K562 (cell line): ENCODE measurements at regions not wholly inside any gene's neighbourhood (a gene's known extent, or its start where the extent isn't known, plus 50 kb on each side); places are given as distances from the start of the nearest gene placed in this dataset.

Source experiments
- ATAC-seq: fragments of 200-7000 bp; cut with Tn5 transposase; 3 replicates; pipeline ENCODE4 v1.9.1; 2020; ENCODE audit warnings: moderate library complexity
- BruUV-seq: library from RNA; stranded (reverse); fragments of 400-500 nt; replicated peaks from 2 replicates; lab custom pipeline; 2021; lab: Mats Ljungman, UMichigan
- CTCF ChIA-PET: fragments of 300-600 bp; formaldehyde crosslinking; extraction: SDS; loops from one replicate; lab custom pipeline; 2021; ENCODE audit warnings: low intra/inter-chr PET ratio; lab: Yijun Ruan, JAX
- POLR2A ChIA-PET: fragments of 300-600, 350-650 bp; sonication (Branson Sonifier 250); formaldehyde crosslinking; extraction: SDS; loops from one replicate; lab custom pipeline; 2021; ENCODE audit warnings: antibody characterized with exemption, inconsistent platforms; lab: Yijun Ruan, JAX
- DNase-seq, 4 experiments: peaks; one replicate each; pipeline versions ENCODE4 v3.0.0 to v3.0.0-alpha.2; 2011 to 2018; ENCODE audit warnings: low spot score in 3 of 4, mixed read lengths in 3 of 4; ENCODE audit errors: extremely low read depth in 1 of 4
- FAIRE-seq: peaks from 2 replicates; lab custom pipeline; 2011; peaks lifted over from hg19 to GRCh38; lab: Jason Lieb, UNC
- H2AFZ ChIP-seq: 2 replicates; pipeline ENCODE4 v1.6.0; 2011; ENCODE audit warnings: low read depth, low read length, control low read depth, inconsistent platforms
- H3K27ac ChIP-seq: fragments of 200-600 bp; 3 replicates; pipeline ENCODE4 v1.8.0; 2011; ENCODE audit warnings: low read depth, mild to moderate bottlenecking, control low read depth, inconsistent platforms, low read length, moderate library complexity, mixed read lengths; ENCODE audit errors: extremely low read depth
- H3K27me3 ChIP-seq, 2 experiments: fragments of 300-600 bp in 1 of 2; 2 replicates in 1 of 2; 3 replicates in 1 of 2; pipeline versions ENCODE4 v1.6.0 to v1.8.0; 2011; ENCODE audit warnings: inconsistent platforms in 2 of 2, low read length in 2 of 2, mild to moderate bottlenecking in 1 of 2, mixed read lengths in 1 of 2, moderate library complexity in 1 of 2; ENCODE audit not compliant: control insufficient read depth in 2 of 2, insufficient read depth in 2 of 2
- H3K36me3 ChIP-seq: fragments of 300-600 bp; 3 replicates; pipeline ENCODE4 v1.8.0; 2011; ENCODE audit warnings: mild to moderate bottlenecking, low read length, inconsistent platforms; ENCODE audit not compliant: control insufficient read depth, insufficient read depth
- H3K4me1 ChIP-seq, 2 experiments: fragments of 200-600 bp in 1 of 2; replicated peaks in 1 of 2; 2 replicates in 1 of 2; 3 replicates in 1 of 2; pipeline versions ENCODE4 v1.5.1 to v1.8.0; 2011; ENCODE audit warnings: inconsistent platforms in 2 of 2, low read length in 2 of 2, mild to moderate bottlenecking in 1 of 2, mixed read lengths in 1 of 2, moderate library complexity in 1 of 2; ENCODE audit not compliant: control insufficient read depth in 2 of 2, insufficient read depth in 2 of 2
- H3K4me2 ChIP-seq: 2 replicates; pipeline ENCODE4 v1.6.1; 2011; ENCODE audit warnings: low read length, control low read depth, inconsistent platforms, mixed read lengths; ENCODE audit not compliant: insufficient read depth
- H3K4me3 ChIP-seq: fragments of 200-600 bp; sonication (generic), shearing (Covaris generic); 2 replicates; pipeline ENCODE4 v1.5.1; 2016; ENCODE audit warnings: control low read depth, inconsistent platforms
- H3K79me2 ChIP-seq: fragments of 200-600 bp; 3 replicates; pipeline ENCODE4 v1.8.0; 2011; ENCODE audit warnings: low read length, inconsistent platforms; ENCODE audit not compliant: control insufficient read depth, insufficient read depth
- H3K9ac ChIP-seq, 2 experiments: 2 replicates each; pipeline versions ENCODE4 v1.6.0 to v1.6.1; 2011; ENCODE audit warnings: low read depth in 2 of 2, low read length in 2 of 2, control low read depth in 1 of 2, inconsistent platforms in 1 of 2, mild to moderate bottlenecking in 1 of 2, mixed read lengths in 1 of 2; ENCODE audit not compliant: insufficient read depth in 1 of 2
- H3K9me1 ChIP-seq: one replicate; pipeline ENCODE4 v1.6.0; 2011; ENCODE audit warnings: inconsistent platforms, mild to moderate bottlenecking, low read length, moderate library complexity; ENCODE audit not compliant: control insufficient read depth, insufficient read depth
- H3K9me3 ChIP-seq: replicated peaks from 2 replicates; pipeline ENCODE4 v1.5.1; 2011; ENCODE audit warnings: low read depth, low read length, inconsistent platforms; ENCODE audit not compliant: control insufficient read depth, insufficient read depth
- H4K20me1 ChIP-seq: replicated peaks from 2 replicates; pipeline ENCODE4 v1.6.1; 2011; ENCODE audit warnings: low read length, inconsistent platforms, mixed read lengths; ENCODE audit not compliant: control insufficient read depth, insufficient read depth
- BMI1 ChIP-seq: fragments of 150-350 bp; IDR thresholded peaks from 2 replicates; pipeline ENCODE4 v1.6.1; 2014; ENCODE audit warnings: low read length
- CBX8 ChIP-seq: fragments of 200-600 bp; sonication (generic); IDR thresholded peaks from 2 replicates; pipeline ENCODE4 v1.6.1; 2012; ENCODE audit warnings: borderline replicate concordance, mixed run types, low read depth, mild to moderate bottlenecking, moderate library complexity, mixed read lengths, low read length, control low read depth, inconsistent platforms; ENCODE audit not compliant: poor library complexity, severe bottlenecking; ENCODE audit errors: extremely low read depth
- MCM7 ChIP-seq, 2 experiments: fragments of 450-650 bp; IDR thresholded peaks; 2 replicates each; pipeline ENCODE4 v1.6.1; 2016 to 2018
- PHF20 ChIP-seq: fragments of 450-650 bp; IDR thresholded peaks from 2 replicates; pipeline ENCODE4 v1.6.1; 2018; ENCODE audit not compliant: partially characterized antibody
- SMARCE1 ChIP-seq: fragments of 450-650 bp; IDR thresholded peaks from 2 replicates; pipeline ENCODE4 v1.7.1; 2016; ENCODE audit warnings: mild to moderate bottlenecking
- TAL1 ChIP-seq: fragments of 450-650 bp; IDR thresholded peaks from 2 replicates; pipeline ENCODE4 v1.6.1; 2016; ENCODE audit warnings: mild to moderate bottlenecking
- ZNF507 ChIP-seq: conservative IDR thresholded peaks from 2 replicates; pipeline ENCODE4 v1.6.1; 2017; ENCODE audit warnings: missing genetic modification characterization, missing compliant biosample characterization
- ZNF785 ChIP-seq: fragments of 250-450 bp; sonication (Bioruptor Pico); IDR thresholded peaks from 2 replicates; pipeline ENCODE4 v1.4.0; 2020; ENCODE audit warnings: mild to moderate bottlenecking
- WGBS: fragments of 100-300 bp; shearing (Covaris generic); methylation state at CpG from one replicate; pipeline ENCODE4 v1.1.6; 2016; ENCODE audit warnings: low coverage, mixed read lengths; ENCODE audit not compliant: insufficient coverage; ENCODE audit errors: missing lambda C conversion rate; 5-methylcytosine and 5-hydroxymethylcytosine counted together
- in situ Hi-C: fragments of 300-500 bp; cut with MboI; formaldehyde crosslinking; loops from 4 replicates; pipeline ENCODE4 v1.15.0; 2018; ENCODE audit warnings: inconsistent platforms, mixed read lengths
- intact Hi-C: fragments of 100-400 bp; cut with micrococcal nuclease; formaldehyde crosslinking; loops from 2 replicates; pipeline ENCODE4 v1.14.2; 2022
- TF ChIP-seq, protein P1 (sequence below): fragments of 250-450 bp; sonication (Bioruptor Pico); IDR thresholded peaks from 2 replicates; pipeline ENCODE4 v1.4.0; 2020; ENCODE audit warnings: mild to moderate bottlenecking, moderate library complexity, borderline replicate concordance
- TF ChIP-seq, protein P2 (sequence below): fragments of 250-450 bp; sonication (Bioruptor Pico); IDR thresholded peaks from 2 replicates; pipeline ENCODE4 v1.8.0; 2021; ENCODE audit warnings: mild to moderate bottlenecking, moderate library complexity
- TF ChIP-seq, protein P3 (sequence below): sonication (generic); formaldehyde crosslinking; IDR thresholded peaks from 2 replicates; pipeline ENCODE4 v1.8.0; 2022; ENCODE audit warnings: mild to moderate bottlenecking, missing genetic modification reagents, borderline replicate concordance
- TF ChIP-seq, protein P4 (sequence below): fragments of 450-650 bp; IDR thresholded peaks from 2 replicates; pipeline ENCODE4 v1.6.1; 2016; ENCODE audit warnings: missing biosample characterization, missing genetic modification characterization

DNA sequence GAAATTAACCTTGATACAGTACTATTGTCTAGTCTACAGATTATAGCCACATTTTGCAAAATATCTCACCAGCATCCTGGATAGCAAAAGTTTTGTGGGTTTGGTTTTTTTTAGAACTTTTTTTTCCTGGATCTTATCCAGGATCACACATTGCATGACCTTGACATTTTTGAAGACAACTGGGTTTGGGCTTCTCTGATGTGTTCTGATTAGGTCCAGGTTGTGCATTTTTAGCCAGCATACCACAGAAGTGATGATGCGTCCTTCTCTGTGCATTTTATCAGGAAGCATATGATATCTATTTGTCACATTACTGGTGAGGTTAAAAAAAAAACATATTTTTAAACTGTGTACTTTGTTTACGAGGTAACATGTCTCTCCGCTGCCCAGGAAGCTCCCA, 221.0 kb upstream of the OSR1 start (continued):
- TF ChIP-seq, protein P1, sequence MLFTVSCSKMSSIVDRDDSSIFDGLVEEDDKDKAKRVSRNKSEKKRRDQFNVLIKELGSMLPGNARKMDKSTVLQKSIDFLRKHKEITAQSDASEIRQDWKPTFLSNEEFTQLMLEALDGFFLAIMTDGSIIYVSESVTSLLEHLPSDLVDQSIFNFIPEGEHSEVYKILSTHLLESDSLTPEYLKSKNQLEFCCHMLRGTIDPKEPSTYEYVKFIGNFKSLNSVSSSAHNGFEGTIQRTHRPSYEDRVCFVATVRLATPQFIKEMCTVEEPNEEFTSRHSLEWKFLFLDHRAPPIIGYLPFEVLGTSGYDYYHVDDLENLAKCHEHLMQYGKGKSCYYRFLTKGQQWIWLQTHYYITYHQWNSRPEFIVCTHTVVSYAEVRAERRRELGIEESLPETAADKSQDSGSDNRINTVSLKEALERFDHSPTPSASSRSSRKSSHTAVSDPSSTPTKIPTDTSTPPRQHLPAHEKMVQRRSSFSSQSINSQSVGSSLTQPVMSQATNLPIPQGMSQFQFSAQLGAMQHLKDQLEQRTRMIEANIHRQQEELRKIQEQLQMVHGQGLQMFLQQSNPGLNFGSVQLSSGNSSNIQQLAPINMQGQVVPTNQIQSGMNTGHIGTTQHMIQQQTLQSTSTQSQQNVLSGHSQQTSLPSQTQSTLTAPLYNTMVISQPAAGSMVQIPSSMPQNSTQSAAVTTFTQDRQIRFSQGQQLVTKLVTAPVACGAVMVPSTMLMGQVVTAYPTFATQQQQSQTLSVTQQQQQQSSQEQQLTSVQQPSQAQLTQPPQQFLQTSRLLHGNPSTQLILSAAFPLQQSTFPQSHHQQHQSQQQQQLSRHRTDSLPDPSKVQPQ, result no peak
- TF ChIP-seq, protein P2, sequence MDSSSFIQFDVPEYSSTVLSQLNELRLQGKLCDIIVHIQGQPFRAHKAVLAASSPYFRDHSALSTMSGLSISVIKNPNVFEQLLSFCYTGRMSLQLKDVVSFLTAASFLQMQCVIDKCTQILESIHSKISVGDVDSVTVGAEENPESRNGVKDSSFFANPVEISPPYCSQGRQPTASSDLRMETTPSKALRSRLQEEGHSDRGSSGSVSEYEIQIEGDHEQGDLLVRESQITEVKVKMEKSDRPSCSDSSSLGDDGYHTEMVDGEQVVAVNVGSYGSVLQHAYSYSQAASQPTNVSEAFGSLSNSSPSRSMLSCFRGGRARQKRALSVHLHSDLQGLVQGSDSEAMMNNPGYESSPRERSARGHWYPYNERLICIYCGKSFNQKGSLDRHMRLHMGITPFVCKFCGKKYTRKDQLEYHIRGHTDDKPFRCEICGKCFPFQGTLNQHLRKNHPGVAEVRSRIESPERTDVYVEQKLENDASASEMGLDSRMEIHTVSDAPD (CRISPR knock-in tag), result no peak
- no peak for TF ChIP-seq MCM7 (IDR thresholded peaks at IDR 0.05)

DNA sequence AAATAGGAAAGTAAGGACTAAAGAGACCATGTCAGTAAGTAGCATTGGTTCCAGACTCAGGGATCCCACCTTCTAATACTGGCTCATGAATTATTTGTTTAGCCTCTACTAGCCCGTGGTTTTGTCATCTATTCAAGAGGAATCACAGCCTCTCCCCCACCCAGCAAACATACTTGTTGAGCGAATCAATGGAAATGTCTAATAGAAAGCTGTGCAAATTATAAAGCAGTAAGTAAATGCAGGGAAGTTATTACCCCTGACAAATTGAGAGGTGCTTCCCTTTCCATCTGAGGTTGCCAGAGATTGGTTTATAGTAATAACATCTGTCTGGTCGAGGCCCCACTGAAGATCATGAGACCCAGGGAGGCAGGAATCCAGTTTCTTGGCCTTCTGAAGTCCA, 219.3 kb upstream of the OSR1 start:
- BruUV-seq, result no TSS peak
- no peaks in the 10 kb centered on the region for H3K79me2 ChIP-seq
- H3K27ac ChIP-seq, result no peak overlapping the region
- intact Hi-C loops (no loop called here), in situ Hi-C loops (no loop called here)
- H3K4me1 ChIP-seq, result no peaks in the 10 kb centered on the region
- H3K9me1 ChIP-seq, result no peaks in the 10 kb centered on the region
- H2AFZ ChIP-seq, result no peak overlapping the region
- H4K20me1 ChIP-seq, result no peaks in the 10 kb centered on the region
- DNase-seq (no peak), FAIRE-seq (no peak), ATAC-seq (no peak)
- H3K9me3 ChIP-seq, result no peaks in the 10 kb centered on the region
- ChIA-PET CTCF (no interaction called here), POLR2A (no interaction called here)
- H3K9ac ChIP-seq, result no peak overlapping the region
- no peaks in the 10 kb centered on the region for H3K27me3 ChIP-seq
- H3K36me3 ChIP-seq, result no peaks in the 10 kb centered on the region
- WGBS, result 3% methylated on average over 3 of the region's 3 CpGs
- no peak overlapping the region for H3K4me2 ChIP-seq
- H3K4me3 ChIP-seq, result no peak overlapping the region
- no peak for TF ChIP-seq CBX8
- TF ChIP-seq, protein P3, sequence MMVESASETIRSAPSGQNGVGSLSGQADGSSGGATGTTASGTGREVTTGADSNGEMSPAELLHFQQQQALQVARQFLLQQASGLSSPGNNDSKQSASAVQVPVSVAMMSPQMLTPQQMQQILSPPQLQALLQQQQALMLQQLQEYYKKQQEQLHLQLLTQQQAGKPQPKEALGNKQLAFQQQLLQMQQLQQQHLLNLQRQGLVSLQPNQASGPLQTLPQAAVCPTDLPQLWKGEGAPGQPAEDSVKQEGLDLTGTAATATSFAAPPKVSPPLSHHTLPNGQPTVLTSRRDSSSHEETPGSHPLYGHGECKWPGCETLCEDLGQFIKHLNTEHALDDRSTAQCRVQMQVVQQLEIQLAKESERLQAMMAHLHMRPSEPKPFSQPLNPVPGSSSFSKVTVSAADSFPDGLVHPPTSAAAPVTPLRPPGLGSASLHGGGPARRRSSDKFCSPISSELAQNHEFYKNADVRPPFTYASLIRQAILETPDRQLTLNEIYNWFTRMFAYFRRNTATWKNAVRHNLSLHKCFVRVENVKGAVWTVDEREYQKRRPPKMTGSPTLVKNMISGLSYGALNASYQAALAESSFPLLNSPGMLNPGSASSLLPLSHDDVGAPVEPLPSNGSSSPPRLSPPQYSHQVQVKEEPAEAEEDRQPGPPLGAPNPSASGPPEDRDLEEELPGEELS (CRISPR knock-in tag), result no peak
- TF ChIP-seq TAL1, result no peak
- no peak for TF ChIP-seq BMI1
- TF ChIP-seq ZNF507 (tag), result no peak
- TF ChIP-seq, protein P4, sequence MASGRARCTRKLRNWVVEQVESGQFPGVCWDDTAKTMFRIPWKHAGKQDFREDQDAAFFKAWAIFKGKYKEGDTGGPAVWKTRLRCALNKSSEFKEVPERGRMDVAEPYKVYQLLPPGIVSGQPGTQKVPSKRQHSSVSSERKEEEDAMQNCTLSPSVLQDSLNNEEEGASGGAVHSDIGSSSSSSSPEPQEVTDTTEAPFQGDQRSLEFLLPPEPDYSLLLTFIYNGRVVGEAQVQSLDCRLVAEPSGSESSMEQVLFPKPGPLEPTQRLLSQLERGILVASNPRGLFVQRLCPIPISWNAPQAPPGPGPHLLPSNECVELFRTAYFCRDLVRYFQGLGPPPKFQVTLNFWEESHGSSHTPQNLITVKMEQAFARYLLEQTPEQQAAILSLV (tag), result no peak
- no peak for TF ChIP-seq ZNF785 (CRISPR knock-in tag)
- no peak for TF ChIP-seq SMARCE1
- no peak for TF ChIP-seq PHF20
